ENCODE measurements at regions not wholly inside any gene's neighbourhood (a gene's known extent, or its start where the extent isn't known, plus 50 kb on each side); places are given as distances from the start of the nearest gene placed in this dataset.
A peak's percentile ranks its signal among the peaks of the same experiment; 100 is the strongest.

DNA sequence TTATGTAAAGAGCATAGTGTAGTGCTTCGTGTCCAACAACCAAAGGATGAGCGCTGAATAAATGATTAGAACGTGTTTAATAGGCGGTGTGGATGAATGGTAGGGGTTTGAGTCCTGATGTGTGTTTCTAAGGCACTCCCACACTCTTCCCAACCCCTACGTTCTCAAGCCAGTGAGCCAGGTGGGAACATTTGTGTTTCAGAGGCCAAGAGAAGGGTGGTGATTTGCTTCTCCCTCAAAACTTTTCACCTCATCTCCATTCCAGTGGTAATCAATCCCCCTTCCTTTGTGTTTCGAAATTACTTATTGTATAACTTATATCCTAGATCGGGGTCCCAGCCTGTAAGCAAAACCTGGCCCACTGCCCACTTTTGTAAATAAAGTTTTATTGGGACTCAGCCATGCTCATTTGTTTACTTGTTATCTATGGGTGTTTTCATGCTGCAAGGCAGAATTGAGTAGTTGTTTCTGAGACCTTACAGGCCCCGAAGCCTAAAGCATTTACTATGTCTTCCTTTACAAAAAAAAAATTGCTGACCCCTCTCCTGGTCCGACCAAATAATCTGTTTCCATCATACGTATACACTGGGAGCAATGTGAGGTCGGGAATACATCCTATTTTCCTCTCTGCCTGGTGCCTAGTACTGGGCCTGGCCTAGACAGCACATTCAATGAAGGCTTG is 150.8 kb upstream of the MYCN start:
- no peak overlapping the region for H3K27ac Mint-ChIP-seq
- H3K9me3 Mint-ChIP-seq = no peaks in the 10 kb centered on the region
- no peaks in the 10 kb centered on the region for H3K27me3 Mint-ChIP-seq
- ATAC-seq (no peak), DNase-seq (no peak)
- H3K4me1 Mint-ChIP-seq = no peaks in the 10 kb centered on the region
- H3K4me3 Mint-ChIP-seq = no peak overlapping the region

DNA sequence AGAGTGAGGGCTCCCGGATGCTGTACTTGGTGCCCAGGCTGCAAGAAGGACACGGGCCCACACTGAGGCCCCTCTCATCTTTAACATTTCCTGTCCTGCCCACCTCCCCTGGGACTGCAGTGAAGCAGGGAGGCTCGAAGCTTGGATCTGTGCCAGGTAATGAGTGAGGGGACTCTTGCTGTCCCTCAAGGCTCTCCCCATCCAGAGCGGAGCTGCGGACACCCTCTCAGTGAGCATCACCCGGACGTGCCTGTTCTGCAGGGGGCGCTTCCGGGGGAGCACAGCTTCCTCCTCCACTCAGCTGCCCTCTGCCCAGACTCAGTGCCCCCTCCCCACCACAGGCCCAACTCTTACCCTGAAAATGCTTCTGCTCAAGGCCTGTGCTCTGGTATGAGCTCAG is 150.0 kb upstream of the MYCN start:
- no peaks in the 10 kb centered on the region for H3K4me1 Mint-ChIP-seq
- H3K27me3 Mint-ChIP-seq = no peaks in the 10 kb centered on the region
- H3K9me3 Mint-ChIP-seq = no peaks in the 10 kb centered on the region
- DNase-seq (no peak), ATAC-seq (no peak)
- H3K27ac Mint-ChIP-seq = no peak overlapping the region
- no peak overlapping the region for H3K4me3 Mint-ChIP-seq

DNA sequence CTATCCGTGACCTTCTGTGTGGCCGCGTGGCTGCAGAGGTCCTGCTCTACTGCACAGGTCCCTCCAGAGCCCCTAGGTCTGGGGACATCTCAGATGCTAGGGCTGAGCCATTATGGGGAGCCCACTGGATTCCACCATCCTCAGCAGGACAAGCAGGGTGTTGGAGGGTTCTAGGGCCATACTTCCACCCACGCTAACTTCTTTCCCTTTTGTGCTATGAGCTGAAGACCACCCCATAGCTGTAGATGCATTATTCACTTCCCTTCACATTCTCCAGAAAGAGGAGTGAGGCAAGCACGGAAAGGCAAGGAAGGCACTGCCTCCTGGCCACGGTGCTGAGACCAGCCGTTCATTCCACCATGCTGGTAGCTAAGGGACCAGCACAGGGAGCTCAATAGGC is 149.5 kb upstream of the MYCN start:
- peaks cover 2% of the 10 kb centered on the region for H3K27me3 Mint-ChIP-seq
- ATAC-seq (no peak), DNase-seq (no peak)
- H3K4me3 Mint-ChIP-seq = no peak overlapping the region
- H3K9me3 Mint-ChIP-seq = no peaks in the 10 kb centered on the region
- H3K27ac Mint-ChIP-seq = no peak overlapping the region
- H3K4me1 Mint-ChIP-seq = no peaks in the 10 kb centered on the region

DNA sequence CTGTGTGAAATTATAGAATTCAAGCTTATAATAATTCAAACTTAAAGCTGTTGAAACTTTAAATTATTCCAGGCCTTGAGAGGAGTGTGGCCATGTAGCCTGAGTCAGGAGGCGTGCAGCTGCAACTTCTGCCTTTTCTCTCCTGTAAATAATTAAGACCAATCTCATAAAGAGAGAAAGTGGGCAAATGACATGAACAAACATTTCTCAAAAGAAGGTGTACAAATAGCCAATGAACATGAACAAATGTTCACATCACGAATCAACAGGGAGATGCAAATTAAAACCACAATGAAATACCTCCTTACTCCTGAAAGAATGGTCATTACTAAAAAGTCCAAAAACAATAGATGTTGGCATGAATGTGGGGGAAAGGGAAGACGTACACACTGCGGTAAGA is 149.1 kb upstream of the MYCN start:
- H3K27me3 Mint-ChIP-seq = peaks cover 7% of the 10 kb centered on the region
- no peaks in the 10 kb centered on the region for H3K9me3 Mint-ChIP-seq
- no peak for ATAC-seq
- no peak overlapping the region for H3K4me3 Mint-ChIP-seq
- no peak for DNase-seq
- no peaks in the 10 kb centered on the region for H3K4me1 Mint-ChIP-seq
- no peak overlapping the region for H3K27ac Mint-ChIP-seq

DNA sequence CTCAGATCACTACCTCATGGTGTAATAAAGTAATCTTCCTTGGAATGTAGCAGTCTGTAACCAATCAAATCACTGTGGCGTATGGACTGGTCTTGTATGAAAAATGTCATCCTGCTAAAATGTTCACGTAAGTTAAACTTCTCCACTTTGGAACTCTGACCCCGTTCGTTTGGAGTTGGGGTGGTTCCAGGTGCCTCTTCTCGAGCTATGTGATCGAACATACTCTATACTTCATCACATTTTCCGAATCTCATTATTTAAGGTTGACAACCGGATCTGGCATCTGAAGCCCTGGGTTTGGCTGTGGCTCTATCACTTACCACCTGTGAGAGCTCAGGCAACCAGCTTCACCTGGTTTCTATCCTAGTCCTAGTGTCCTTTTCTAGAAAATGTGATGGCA is 148.0 kb upstream of the MYCN start:
- Mint-ChIP-seq H3K4me3 (no peak overlapping the region), H3K9me3 (no peaks in the 10 kb centered on the region), H3K4me1 (no peaks in the 10 kb centered on the region), H3K27ac (no peak overlapping the region), H3K27me3 (peaks cover 8% of the 10 kb centered on the region)
- DNase-seq (no peak), ATAC-seq (no peak)

DNA sequence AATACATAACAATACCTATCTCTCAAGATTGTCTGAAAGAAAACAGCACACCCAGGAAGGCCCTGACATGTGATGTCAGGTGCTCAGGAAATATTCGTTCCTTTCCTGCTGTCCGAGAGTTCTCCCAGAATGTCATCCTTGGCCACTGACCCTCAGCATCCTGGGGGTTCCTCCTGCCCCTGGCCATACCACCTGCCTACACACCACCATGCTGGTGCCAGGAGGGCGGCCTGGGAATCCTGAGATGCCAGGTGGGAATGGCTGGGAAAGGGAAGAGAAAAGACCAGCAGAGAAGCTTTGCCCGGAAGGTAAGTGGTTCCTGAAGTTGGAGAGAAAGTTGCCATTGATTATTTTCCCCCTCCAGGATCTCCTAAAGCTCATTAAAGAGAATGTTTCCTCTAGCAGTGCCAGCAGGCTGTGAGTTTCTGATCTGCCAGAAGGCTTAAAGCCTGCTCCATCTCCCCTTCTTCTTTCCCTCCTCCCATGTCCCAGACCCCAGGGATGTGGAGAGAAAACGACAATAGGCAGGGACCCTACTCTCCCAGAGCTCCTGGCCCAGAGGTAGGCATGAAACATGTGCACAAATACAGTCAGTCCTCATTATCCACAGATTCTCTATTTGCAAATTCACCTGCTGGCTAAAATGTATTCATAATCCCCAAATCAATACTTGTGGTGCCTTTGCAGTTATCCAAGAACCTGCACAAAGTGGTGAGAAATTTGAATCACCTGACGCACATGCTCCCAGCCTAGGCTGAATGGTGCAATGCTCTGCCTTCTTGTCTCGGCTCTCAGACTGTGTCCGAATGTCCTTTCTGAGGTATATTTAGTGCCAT is 147.1 kb upstream of the MYCN start:
- peaks cover 8% of the 10 kb centered on the region for H3K27me3 Mint-ChIP-seq
- H3K9me3 Mint-ChIP-seq = no peaks in the 10 kb centered on the region
- no peak overlapping the region for H3K27ac Mint-ChIP-seq
- no peak overlapping the region for H3K4me3 Mint-ChIP-seq
- ATAC-seq (no peak), DNase-seq (no peak)
- H3K4me1 Mint-ChIP-seq = no peaks in the 10 kb centered on the region

DNA sequence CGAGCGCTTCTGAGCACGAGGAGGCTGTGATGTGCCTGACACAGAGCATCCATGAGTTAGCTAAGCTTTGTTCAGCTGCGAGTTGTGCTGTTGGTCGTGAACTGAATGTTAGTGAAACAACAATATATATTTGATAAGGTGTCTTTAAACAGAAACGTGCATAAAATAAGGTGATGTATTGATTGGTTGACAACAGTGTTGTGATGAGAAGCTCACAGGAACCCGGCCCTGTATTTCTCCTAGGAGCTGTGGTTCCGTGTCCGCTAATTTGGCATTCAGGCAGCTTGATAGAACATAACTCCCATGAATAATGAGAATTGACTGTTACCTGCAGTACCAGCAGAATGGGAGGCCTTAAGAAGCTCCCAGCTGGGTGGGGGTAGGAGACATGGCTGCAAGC is 146.4 kb upstream of the MYCN start:
- Mint-ChIP-seq H3K27ac (no peak overlapping the region), H3K4me1 (no peaks in the 10 kb centered on the region), H3K9me3 (no peaks in the 10 kb centered on the region), H3K27me3 (peaks cover 8% of the 10 kb centered on the region), H3K4me3 (no peak overlapping the region)
- no peak for ATAC-seq
- DNase-seq = no peak

DNA sequence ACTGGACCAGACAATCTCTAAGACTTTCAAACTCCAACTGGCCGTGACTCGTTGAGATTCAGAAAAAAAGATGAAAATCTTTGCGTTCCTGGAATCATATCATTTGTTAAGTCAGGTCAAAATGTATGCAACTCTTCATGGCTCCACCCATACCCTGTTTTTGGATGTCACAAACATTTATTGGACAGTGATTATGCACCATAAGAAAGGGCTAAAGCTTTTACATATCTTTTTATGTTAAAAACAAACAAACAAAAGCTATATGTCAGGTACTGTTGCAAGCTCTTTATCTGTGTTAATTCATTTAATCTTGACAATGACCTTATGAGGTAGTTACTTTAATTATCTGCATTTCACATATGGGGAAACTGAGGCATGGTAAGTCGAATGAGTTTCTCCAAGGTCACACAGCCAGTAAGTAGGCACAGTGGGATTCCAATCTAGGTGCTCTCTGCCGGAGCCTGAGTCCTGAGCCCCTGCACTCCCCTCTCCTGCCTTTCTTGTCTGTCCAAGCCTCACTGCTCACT is 145.7 kb upstream of the MYCN start:
- Mint-ChIP-seq H3K4me3 (no peak overlapping the region), H3K4me1 (no peaks in the 10 kb centered on the region), H3K27ac (no peak overlapping the region), H3K27me3 (peaks cover 8% of the 10 kb centered on the region), H3K9me3 (no peaks in the 10 kb centered on the region)
- DNase-seq (no peak), ATAC-seq (no peak)

DNA sequence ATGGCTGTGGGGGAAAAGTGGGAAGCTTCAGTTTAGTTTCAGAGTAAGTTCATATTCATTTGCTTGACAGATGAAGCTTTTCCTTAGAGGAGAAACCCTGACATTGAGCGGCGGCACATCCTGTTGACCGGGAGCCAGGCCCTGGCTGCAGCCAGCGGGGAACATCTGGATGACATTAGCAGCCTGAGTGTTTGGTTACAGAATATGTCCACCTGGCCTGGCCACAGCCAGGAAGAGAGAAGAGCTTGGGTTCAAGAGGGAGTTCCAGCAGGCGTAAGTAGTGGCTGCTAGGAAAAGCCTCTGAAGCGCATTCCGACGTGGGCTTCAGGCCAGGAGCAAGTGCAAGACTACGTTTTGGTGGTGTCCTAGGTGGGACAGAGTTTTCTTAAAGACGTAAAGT is 144.9 kb upstream of the MYCN start:
- Mint-ChIP-seq H3K27ac (no peak overlapping the region), H3K4me1 (no peaks in the 10 kb centered on the region), H3K27me3 (peaks cover 8% of the 10 kb centered on the region), H3K4me3 (no peak overlapping the region), H3K9me3 (no peaks in the 10 kb centered on the region)
- DNase-seq (no peak), ATAC-seq (no peak)

DNA sequence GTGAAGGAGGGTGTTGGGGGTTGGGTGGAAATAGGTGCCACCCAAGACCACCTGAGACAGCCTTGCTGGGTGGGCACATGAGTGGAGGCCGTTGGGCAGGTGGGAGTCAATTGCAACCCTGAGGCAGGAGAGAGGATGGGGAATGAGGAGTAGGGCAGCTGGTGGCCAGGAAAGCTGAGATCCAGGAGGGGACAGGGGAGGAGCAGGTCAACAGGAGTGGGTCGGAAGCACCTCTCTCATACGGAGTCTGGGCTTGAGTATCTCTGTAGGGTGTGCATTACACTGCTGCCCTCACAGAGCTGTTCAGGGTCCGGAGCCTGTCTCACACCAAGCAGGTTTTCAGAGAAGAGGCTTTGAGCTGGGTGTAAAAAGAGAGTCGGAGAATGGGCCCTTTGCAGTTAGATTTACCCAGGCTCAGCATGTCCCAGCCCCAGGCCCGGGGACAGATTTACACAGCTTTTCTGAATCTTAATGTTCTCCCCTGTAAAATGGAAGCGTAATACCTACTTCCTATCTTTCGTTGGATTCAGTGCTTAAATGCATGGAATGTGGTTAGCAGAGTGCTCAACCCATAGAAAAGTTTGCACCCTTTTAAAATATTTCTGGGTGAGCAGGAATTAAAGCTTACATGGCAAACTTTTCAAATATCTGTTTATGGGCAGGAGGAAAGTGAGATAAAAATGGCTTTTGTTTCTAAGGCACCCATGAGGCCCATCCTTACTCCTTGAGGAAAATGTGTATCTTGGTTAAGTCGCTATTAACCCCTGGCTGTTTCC is 144.0 kb upstream of the MYCN start:
- Mint-ChIP-seq H3K9me3 (no peaks in the 10 kb centered on the region), H3K4me3 (no peak overlapping the region), H3K4me1 (no peaks in the 10 kb centered on the region), H3K27ac (no peak overlapping the region), H3K27me3 (peaks cover 8% of the 10 kb centered on the region)
- DNase-seq = no peak
- ATAC-seq = no peak

DNA sequence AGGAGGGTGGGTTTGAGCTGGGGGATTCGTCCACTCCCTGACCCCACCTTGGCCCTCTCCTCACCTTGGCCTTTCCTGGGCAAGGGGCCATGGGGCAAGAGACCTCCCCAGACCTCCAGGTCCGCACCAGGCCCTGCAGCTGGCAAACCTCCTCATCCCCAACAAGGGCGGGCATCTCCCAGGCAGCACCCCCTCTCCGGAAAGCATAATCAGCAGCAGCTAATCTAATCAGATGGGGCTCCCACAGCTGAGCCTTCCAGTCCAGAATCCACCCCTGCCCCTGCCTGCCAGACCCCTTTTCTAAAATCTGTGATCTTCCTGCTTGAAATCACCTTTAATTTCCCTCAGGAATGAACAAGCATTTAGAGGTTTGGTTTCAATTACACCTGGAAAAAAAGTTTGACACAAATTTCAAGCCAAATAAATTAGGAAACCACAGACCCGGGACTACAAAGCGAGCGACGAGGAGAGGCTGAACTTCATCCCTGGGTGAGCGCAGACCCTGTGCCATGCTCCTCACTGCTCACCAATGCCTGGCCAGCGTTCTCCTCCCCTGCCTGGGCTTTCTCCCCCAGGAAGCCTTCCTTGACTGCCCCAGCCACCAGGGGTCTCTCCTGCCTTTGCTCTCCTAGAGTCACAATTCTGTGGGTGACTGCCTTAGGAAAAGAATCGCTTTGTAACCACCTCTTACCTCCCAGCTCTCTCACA is 143.0 kb upstream of the MYCN start:
- H3K4me3 Mint-ChIP-seq = no peak overlapping the region
- H3K27me3 Mint-ChIP-seq = peaks cover 8% of the 10 kb centered on the region
- H3K27ac Mint-ChIP-seq = no peak overlapping the region
- H3K9me3 Mint-ChIP-seq = no peaks in the 10 kb centered on the region
- no peak for ATAC-seq
- H3K4me1 Mint-ChIP-seq = no peaks in the 10 kb centered on the region
- DNase-seq = no peak

DNA sequence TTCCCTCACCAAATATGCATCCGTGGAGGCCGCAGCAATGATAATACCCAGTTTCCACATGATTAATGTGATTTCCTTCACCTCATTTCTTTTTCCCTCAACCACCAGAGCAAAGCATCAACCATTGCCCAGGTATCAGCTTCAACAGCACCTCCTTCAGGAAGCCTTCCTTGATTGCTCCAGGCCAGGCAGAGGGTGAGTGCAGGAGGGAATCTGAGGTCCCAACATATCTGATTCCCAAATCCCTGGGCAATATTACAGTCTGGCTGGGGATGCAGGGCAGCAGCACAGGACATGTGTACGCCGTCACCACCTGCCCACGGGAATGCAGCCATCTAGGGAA is 142.4 kb upstream of the MYCN start:
- Mint-ChIP-seq H3K4me3 (no peak overlapping the region), H3K9me3 (no peaks in the 10 kb centered on the region), H3K4me1 (no peaks in the 10 kb centered on the region), H3K27ac (peak overlapping the region in 1 of 2 donors; percentile 27), H3K27me3 (peaks cover 11% of the 10 kb centered on the region)
- no peak for ATAC-seq
- no peak for DNase-seq

DNA sequence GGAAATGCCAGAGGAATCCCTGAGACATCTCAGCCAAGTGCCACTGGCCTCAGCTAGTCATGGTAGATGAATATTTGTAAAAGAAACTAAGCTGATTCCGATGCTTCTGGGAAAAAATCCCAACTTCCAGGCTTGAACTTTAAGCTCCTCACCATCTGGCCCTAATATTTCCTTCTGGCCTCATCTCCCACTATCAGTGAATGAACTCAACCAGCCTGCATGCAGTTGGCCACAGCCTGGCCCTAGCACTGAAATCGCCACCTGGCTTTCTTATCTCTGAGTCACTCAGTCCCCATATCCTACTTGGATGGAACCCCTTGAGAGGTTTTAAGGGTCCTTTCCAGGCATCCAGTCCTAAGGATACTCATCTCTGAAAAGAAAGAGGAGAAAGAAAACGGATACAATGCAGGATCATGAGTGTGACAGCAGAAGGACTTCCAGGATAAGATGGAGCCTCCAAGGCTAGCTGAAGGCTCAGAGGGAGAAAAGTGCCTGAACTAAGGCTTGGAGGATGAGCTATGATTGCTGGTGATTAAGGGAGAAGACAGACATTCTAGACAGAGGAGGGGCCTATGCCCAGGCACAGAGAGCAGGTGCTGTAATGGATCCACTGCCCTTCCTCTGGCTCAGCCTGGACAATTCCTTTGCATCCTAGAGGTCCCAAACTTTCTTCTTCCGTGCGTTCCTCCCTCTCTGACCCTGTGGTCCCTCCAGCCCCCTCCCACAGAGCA is 141.5 kb upstream of the MYCN start:
- DNase-seq (no peak), ATAC-seq (no peak)
- Mint-ChIP-seq H3K4me1 (no peaks in the 10 kb centered on the region), H3K27me3 (peaks cover 15% of the 10 kb centered on the region), H3K9me3 (no peaks in the 10 kb centered on the region), H3K4me3 (no peak overlapping the region), H3K27ac (no peak overlapping the region)

DNA sequence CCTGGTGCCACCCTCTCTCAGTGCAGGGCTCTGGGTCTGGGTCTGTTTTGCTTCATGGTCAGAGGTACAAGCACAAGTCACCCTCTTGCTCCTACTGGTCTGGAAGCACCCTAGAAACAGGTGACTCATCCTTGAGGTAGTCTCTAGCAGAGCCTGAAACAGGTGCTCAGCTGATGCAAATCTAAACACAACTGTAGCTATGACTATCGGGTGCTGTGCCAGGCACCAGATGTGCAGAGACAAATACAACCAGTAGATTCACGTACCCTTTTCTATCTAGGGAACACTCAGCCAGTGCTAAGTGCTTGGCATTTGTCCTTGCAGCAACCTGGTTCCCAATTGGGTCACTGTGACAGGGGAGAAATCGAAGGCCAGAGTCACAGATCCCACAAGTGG is 140.9 kb upstream of the MYCN start:
- ATAC-seq = no peak
- Mint-ChIP-seq H3K4me1 (no peaks in the 10 kb centered on the region), H3K4me3 (no peak overlapping the region), H3K9me3 (no peaks in the 10 kb centered on the region), H3K27ac (no peak overlapping the region), H3K27me3 (peaks cover 15% of the 10 kb centered on the region)
- DNase-seq = no peak
